ENCODE measurements at regions not wholly inside any gene's neighbourhood (a gene's known extent, or its start where the extent isn't known, plus 50 kb on each side); places are given as distances from the start of the nearest gene placed in this dataset.

DNA sequence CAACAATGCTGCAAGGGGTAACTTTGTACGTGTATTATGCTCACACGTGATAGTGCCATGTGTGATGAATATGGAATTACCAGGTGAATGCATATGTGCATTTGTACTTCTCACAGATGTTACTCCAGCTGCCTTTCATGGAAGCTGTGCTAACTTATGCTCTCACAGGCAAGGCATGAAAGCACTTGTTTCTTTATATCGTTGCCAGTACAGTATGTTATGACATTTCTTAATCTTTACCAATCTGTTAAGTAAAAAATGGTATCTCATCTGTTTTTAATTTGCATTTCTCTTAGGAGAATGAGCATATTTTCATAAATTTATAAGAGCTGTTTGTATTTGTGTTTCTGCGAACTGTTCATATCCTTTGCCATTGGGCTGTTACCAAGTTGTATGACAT is 311.8 kb upstream of the DMRT1 start:
- TF ChIP-seq EP300 (IDR thresholded peaks at IDR 0.05; ENCODE audit: borderline replicate concordance in 1 of 2, low read depth in 1 of 2, low read length in 1 of 2), result no peak
- TF ChIP-seq NFIC (IDR thresholded peaks at IDR 0.05; ENCODE audit: borderline replicate concordance), result no peak
- no peak for TF ChIP-seq JUND (IDR thresholded peaks at IDR 0.05)
- TF ChIP-seq, protein P1, sequence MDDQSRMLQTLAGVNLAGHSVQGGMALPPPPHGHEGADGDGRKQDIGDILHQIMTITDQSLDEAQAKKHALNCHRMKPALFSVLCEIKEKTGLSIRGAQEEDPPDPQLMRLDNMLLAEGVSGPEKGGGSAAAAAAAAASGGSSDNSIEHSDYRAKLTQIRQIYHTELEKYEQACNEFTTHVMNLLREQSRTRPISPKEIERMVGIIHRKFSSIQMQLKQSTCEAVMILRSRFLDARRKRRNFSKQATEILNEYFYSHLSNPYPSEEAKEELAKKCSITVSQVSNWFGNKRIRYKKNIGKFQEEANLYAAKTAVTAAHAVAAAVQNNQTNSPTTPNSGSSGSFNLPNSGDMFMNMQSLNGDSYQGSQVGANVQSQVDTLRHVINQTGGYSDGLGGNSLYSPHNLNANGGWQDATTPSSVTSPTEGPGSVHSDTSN (IDR thresholded peaks at IDR 0.05), result no peak
- no peak for TF ChIP-seq TCF12 (IDR thresholded peaks at IDR 0.05)
- no peak for TF ChIP-seq FOXJ3 (CRISPR knock-in tag; IDR thresholded peaks at IDR 0.05)
- TF ChIP-seq MEF2A (IDR thresholded peaks at IDR 0.05; ENCODE audit: borderline replicate concordance, low read depth), result no peak
- ChIA-PET CTCF (no interaction called here), POLR2A (no interaction called here)

DNA sequence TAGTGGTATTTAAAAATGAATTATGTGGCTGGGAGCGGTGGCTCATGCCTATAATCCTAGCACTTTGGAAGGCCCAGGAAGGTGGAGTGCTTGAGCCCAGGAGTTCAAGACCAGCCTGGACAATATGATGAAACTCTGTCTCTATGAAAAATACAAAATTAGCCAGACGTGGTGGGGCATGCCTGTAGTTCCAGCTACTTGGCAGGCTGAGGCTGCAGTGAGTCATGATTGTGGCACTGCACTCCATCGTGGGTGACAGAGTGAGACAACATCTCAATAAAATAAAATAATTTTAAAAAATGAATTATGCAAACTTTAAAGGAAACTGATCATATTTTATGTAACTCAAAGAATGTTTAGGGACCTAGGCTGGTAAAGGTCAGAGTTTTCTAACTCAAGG is 310.8 kb upstream of the DMRT1 start:
- TF ChIP-seq ELF1 (IDR thresholded peaks at IDR 0.05) (no peak), EZH2phosphoT487 (IDR thresholded peaks at IDR 0.05; ENCODE audit: borderline replicate concordance, low read depth) (no peak), FOSL2 (IDR thresholded peaks at IDR 0.05; ENCODE audit: borderline replicate concordance, low read depth) (no peak), FOXM1 (IDR thresholded peaks at IDR 0.05; ENCODE audit: low read depth) (no peak), RAD21 (IDR thresholded peaks at IDR 0.05; ENCODE audit: low read length) (no peak)
- TF ChIP-seq, protein P1 (IDR thresholded peaks at IDR 0.05), result no peak
- Histone ChIP-seq H4K20me1 (ENCODE audit: insufficient read depth) (no peaks in the 10 kb centered on the region), H3K4me3 (ENCODE audit: low read depth in 2 of 2, low read length in 1 of 2) (no peak overlapping the region), H3K36me3 (replicated peaks in 1 of 2; ENCODE audit: control insufficient read depth in 1 of 2, insufficient read depth in 2 of 2, low read length in 1 of 2) (no peaks in the 10 kb centered on the region), H3K79me2 (ENCODE audit: insufficient read depth) (no peaks in the 10 kb centered on the region), H3K27ac (ENCODE audit: low read depth in 2 of 2, low read length in 1 of 2) (no peak overlapping the region), H3K9me3 (no peaks in the 10 kb centered on the region), H3K4me1 (ENCODE audit: control insufficient read depth in 1 of 2, insufficient read depth in 2 of 2, low read depth in 1 of 2, low read length in 1 of 2) (no peaks in the 10 kb centered on the region), H3K4me2 (no peak overlapping the region), H2AFZ (ENCODE audit: low read depth) (no peak overlapping the region), H3K27me3 (ENCODE audit: insufficient read depth) (peaks cover 16% of the 10 kb centered on the region; the same call in 1 of the 2 replicates), H3K9me2 (no peaks in the 10 kb centered on the region), H3K9ac (no peak overlapping the region), H3F3A (replicated peaks; ENCODE audit: insufficient read depth) (no peaks in the 10 kb centered on the region)
- DNase-seq, result no peak
- 10% methylated on average over 3 of the region's 3 CpGs for WGBS (ENCODE audit: low lambda C conversion rate)
- CTCF ChIA-PET, result no interaction called here
- POLR2A ChIA-PET, result no interaction called here

More for the DNA sequence above, 311.8 kb upstream of the DMRT1 start:
- Histone ChIP-seq H3K79me2 (ENCODE audit: insufficient read depth) (no peaks in the 10 kb centered on the region), H3F3A (replicated peaks; ENCODE audit: insufficient read depth) (no peaks in the 10 kb centered on the region), H3K9me2 (no peaks in the 10 kb centered on the region), H3K36me3 (replicated peaks in 1 of 2; ENCODE audit: control insufficient read depth in 1 of 2, insufficient read depth in 2 of 2, low read length in 1 of 2) (no peaks in the 10 kb centered on the region), H3K4me3 (ENCODE audit: low read depth in 2 of 2, low read length in 1 of 2) (no peak overlapping the region), H3K27me3 (ENCODE audit: insufficient read depth) (peaks cover 16% of the 10 kb centered on the region; the same call in 1 of the 2 replicates), H3K4me1 (ENCODE audit: control insufficient read depth in 1 of 2, insufficient read depth in 2 of 2, low read depth in 1 of 2, low read length in 1 of 2) (no peaks in the 10 kb centered on the region), H3K9ac (no peak overlapping the region), H2AFZ (ENCODE audit: low read depth) (no peak overlapping the region), H3K9me3 (no peaks in the 10 kb centered on the region), H3K27ac (ENCODE audit: low read depth in 2 of 2, low read length in 1 of 2) (no peak overlapping the region), H3K4me2 (no peak overlapping the region), H4K20me1 (ENCODE audit: insufficient read depth) (no peaks in the 10 kb centered on the region)
- WGBS (ENCODE audit: low lambda C conversion rate), result 15% methylated on average over 4 of the region's 4 CpGs
- no peak for DNase-seq

DNA sequence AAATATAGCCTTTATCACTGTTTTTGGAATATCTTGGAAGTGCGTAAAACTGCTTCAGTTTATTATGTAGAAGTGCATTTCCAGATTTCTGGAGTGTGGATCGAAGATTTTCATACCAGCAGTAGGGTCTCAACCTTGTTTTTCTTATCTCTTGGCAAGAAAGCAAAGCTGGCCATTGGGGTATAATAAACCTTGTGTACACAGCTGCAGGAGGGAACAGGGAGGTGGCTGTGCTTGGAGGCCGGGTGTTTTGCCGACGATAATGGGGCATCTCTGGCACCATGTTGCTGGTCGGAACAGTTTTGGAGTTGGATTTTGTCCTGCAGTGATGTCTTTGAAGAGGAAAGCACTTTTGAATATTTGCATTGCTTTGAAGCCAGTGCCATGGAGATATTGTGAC is 308.8 kb upstream of the DMRT1 start:
- no peaks in the 10 kb centered on the region for H3K79me2 ChIP-seq (ENCODE audit: insufficient read depth)
- no peak overlapping the region for H3K9ac ChIP-seq
- no peaks in the 10 kb centered on the region for H3K9me2 ChIP-seq
- CTCF ChIA-PET, result no interaction called here
- H4K20me1 ChIP-seq (ENCODE audit: insufficient read depth), result no peaks in the 10 kb centered on the region
- no peak for DNase-seq
- POLR2A ChIA-PET, result no interaction called here
- no peaks in the 10 kb centered on the region for H3F3A ChIP-seq (replicated peaks; ENCODE audit: insufficient read depth)
- H3K4me3 ChIP-seq (ENCODE audit: low read depth in 2 of 2, low read length in 1 of 2), result no peak overlapping the region
- no peak overlapping the region for H2AFZ ChIP-seq (ENCODE audit: low read depth)
- TF ChIP-seq POLR2AphosphoS5 (IDR thresholded peaks at IDR 0.05; ENCODE audit: low read depth, low read length) (no peak), ELF1 (IDR thresholded peaks at IDR 0.05) (no peak)
- TF ChIP-seq, protein P2, sequence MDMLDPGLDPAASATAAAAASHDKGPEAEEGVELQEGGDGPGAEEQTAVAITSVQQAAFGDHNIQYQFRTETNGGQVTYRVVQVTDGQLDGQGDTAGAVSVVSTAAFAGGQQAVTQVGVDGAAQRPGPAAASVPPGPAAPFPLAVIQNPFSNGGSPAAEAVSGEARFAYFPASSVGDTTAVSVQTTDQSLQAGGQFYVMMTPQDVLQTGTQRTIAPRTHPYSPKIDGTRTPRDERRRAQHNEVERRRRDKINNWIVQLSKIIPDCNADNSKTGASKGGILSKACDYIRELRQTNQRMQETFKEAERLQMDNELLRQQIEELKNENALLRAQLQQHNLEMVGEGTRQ (IDR thresholded peaks at IDR 0.05; ENCODE audit: borderline replicate concordance, low read depth, low read length), result no peak
- no peaks in the 10 kb centered on the region for H3K4me1 ChIP-seq (ENCODE audit: control insufficient read depth in 1 of 2, insufficient read depth in 2 of 2, low read depth in 1 of 2, low read length in 1 of 2)
- H3K36me3 ChIP-seq (replicated peaks in 1 of 2; ENCODE audit: control insufficient read depth in 1 of 2, insufficient read depth in 2 of 2, low read length in 1 of 2), result no peaks in the 10 kb centered on the region
- no peak overlapping the region for H3K27ac ChIP-seq (ENCODE audit: low read depth in 2 of 2, low read length in 1 of 2)
- H3K27me3 ChIP-seq (ENCODE audit: insufficient read depth), result peaks cover 20% of the 10 kb centered on the region; the same call in 1 of the 2 replicates
- 11% methylated on average over 6 of the region's 6 CpGs for WGBS (ENCODE audit: low lambda C conversion rate)
- no peak overlapping the region for H3K4me2 ChIP-seq
- H3K9me3 ChIP-seq, result no peaks in the 10 kb centered on the region

Measured in SK-N-SH (cell line).